ENCODE measurements at regions not wholly inside any gene's neighbourhood (a gene's known extent, or its start where the extent isn't known, plus 50 kb on each side); places are given as distances from the start of the nearest gene placed in this dataset.

- TF ChIP-seq CTCF (IDR thresholded peaks at IDR 0.05) (no peak), POLR2A (IDR thresholded peaks at IDR 0.05) (no peak), EP300 (IDR thresholded peaks at IDR 0.05) (no peak)
Observed at GRCh38 chr3:193836918-193837317, 243.9 kb downstream of the OPA1 start.

Data from stomach (tissue), 4 donors.